Astrocyte of the spinal cord (primary cell): ENCODE measurements at regions not wholly inside any gene's neighbourhood (a gene's known extent, or its start where the extent isn't known, plus 50 kb on each side); places are given as distances from the start of the nearest gene placed in this dataset.

Experiments used
- DNase-seq: peaks from one replicate; pipeline ENCODE4 v3.0.0; 2011; ENCODE audit warnings: low read depth, low spot score
- H3K4me3 ChIP-seq: 2 replicates; pipeline ENCODE4 v1.5.1; 2011; ENCODE audit warnings: low read depth, mild to moderate bottlenecking, low read length, moderate library complexity
- CTCF ChIP-seq: IDR thresholded peaks from 2 replicates; pipeline ENCODE4 v1.5.1; 2012; ENCODE audit warnings: low read depth, mild to moderate bottlenecking, low read length, inconsistent platforms
- in situ Hi-C: cut with HindIII; loops from 2 replicates; pipeline ENCODE4 v1.10.0; 2017; ENCODE audit warnings: low sequenced_read_pairs

DNA sequence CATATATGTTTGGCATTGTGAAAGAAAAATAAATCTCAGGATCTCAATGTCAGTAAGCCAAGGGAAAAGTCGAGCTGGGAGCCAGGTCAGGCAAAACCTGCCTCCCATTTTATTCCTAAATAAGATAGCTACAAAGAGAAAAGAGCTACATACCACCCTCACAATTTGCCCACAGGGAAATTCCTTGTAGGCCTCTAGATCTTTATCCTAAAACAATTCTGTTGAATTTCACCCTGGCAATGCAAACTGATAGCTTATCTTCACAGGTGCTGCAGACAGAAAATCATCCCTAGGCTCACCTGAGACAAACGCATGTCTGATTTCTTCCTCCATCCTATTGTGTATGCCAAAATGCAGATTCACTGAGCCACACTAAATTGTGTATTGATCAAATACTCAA lies 2587.1 kb downstream of the PCDH9 start:
- in situ Hi-C loops: no loop called here
- no peak for DNase-seq
- H3K4me3 ChIP-seq: no peak overlapping the region
- no peak for TF ChIP-seq CTCF

DNA sequence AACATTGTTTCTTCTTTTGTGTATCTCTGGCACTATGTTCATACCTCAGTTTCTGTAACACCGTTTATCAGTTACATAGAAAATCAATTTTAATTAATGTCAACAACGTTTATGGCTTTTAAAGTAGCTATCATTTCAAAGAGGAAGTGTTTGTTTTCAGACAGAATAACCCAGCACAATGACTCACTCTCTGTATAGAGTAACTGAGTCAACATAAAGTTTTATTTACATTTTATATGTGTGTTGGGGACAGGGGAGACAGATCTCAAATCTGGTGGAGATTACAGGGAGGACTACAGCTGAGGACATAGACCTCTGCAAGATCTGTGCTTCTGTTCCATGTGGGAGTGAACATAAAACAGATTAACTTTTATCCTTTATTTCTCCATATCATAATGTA lies 2590.1 kb downstream of the PCDH9 start:
- no peak for DNase-seq
- H3K4me3 ChIP-seq: no peak overlapping the region
- in situ Hi-C loops: no loop called here
- TF ChIP-seq CTCF: no peak

DNA sequence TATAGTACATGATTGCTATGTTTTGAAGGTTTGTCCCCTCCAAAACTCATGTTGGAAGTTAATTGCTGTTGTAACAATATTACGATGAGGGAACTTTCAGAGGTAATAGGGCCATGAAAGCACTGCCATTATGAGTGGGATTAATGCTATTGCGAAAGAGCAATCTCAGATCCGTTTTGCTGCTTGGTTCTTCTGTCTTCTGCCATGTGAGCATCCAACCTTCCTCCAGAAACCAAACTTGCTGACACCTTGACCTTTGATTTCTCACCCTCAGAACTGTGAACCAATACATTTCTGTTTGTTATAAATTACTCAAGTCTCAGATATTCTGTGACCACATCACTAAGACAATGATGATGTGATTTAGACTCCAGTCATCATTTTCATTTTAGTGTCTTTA lies 2590.9 kb downstream of the PCDH9 start:
- no peak for TF ChIP-seq CTCF
- H3K4me3 ChIP-seq: no peak overlapping the region
- DNase-seq: no peak
- in situ Hi-C loops: no loop called here

- DNase-seq: peak; percentile 3
- in situ Hi-C loops: no loop called here
- no peak overlapping the region for H3K4me3 ChIP-seq
- TF ChIP-seq CTCF: no peak
Measured at GRCh38 chr13:64633948-64634347, 2596.2 kb downstream of the PCDH9 start.

- in situ Hi-C loops: no loop called here
- DNase-seq: no peak
- no peak for TF ChIP-seq CTCF
- no peak overlapping the region for H3K4me3 ChIP-seq
Measured at GRCh38 chr13:64627654-64628053, 2602.5 kb downstream of the PCDH9 start.

GRCh38 chr13:64626105-64626504 lies 2604.0 kb downstream of the PCDH9 start:
- H3K4me3 ChIP-seq: no peak overlapping the region
- no peak for DNase-seq
- no peak for TF ChIP-seq CTCF
- in situ Hi-C loops: no loop called here

GRCh38 chr13:64617231-64617630 lies 2612.9 kb downstream of the PCDH9 start:
- H3K4me3 ChIP-seq: no peak overlapping the region
- DNase-seq: no peak
- no peak for TF ChIP-seq CTCF
- in situ Hi-C loops: no loop called here
